Parathyroid adenoma (tissue), 2 donors: ENCODE measurements at regions not wholly inside any gene's neighbourhood (a gene's known extent, or its start where the extent isn't known, plus 50 kb on each side); places are given as distances from the start of the nearest gene placed in this dataset.

ENCODE experiments used
- H2AFZ ChIP-seq: fragments of 300-600 bp; sonication (generic); one replicate; pipeline ENCODE4 v1.7.0; 2017; ENCODE audit warnings: antibody characterized with exemption, mild to moderate bottlenecking
- H3K27ac ChIP-seq: fragments of 300-600 bp; sonication (generic); one replicate; pipeline ENCODE4 v1.7.0; 2017
- H3K27me3 ChIP-seq: fragments of 300-600 bp; sonication (generic); one replicate; pipeline ENCODE4 v1.7.0; 2017; ENCODE audit warnings: low read length; ENCODE audit not compliant: control insufficient read depth, insufficient read depth
- H3K36me3 ChIP-seq: fragments of 300-600 bp; sonication (generic); one replicate; pipeline ENCODE4 v1.7.0; 2017; ENCODE audit warnings: low read length; ENCODE audit not compliant: control insufficient read depth, insufficient read depth
- H3K4me1 ChIP-seq: fragments of 300-600 bp; sonication (generic); one replicate; pipeline ENCODE4 v1.7.0; 2017; ENCODE audit warnings: control low read depth
- H3K4me2 ChIP-seq: fragments of 300-600 bp; sonication (generic); one replicate; pipeline ENCODE4 v1.7.0; 2017; ENCODE audit warnings: low read length
- H3K4me3 ChIP-seq: fragments of 300-600 bp; sonication (generic); one replicate; pipeline ENCODE4 v1.7.0; 2017; ENCODE audit warnings: low read depth, low read length
- H3K79me2 ChIP-seq: fragments of 300-600 bp; sonication (generic); one replicate; pipeline ENCODE4 v1.7.0; 2017; ENCODE audit warnings: control low read depth
- H3K9ac ChIP-seq: fragments of 300-600 bp; sonication (generic); one replicate; pipeline ENCODE4 v1.7.0; 2017; ENCODE audit warnings: mild to moderate bottlenecking
- H3K9me3 ChIP-seq: fragments of 300-600 bp; sonication (generic); one replicate; pipeline ENCODE4 v1.7.0; 2017; ENCODE audit warnings: low read length; ENCODE audit not compliant: control insufficient read depth
- CTCF ChIP-seq: fragments of 300-600 bp; sonication (generic); IDR thresholded peaks from one replicate; pipeline ENCODE4 v1.7.0; 2017; ENCODE audit warnings: antibody characterized with exemption, mild to moderate bottlenecking
- donor health status: primary hyperparathyroidism.

GRCh38 chr7:153385502-153385901 is 626.0 kb downstream of the ACTR3B start:
- Histone ChIP-seq H3K79me2 (no peaks in the 10 kb centered on the region), H3K27ac (no peak overlapping the region), H3K9me3 (no peaks in the 10 kb centered on the region), H3K4me3 (no peak overlapping the region), H3K4me2 (no peak overlapping the region), H3K36me3 (no peaks in the 10 kb centered on the region), H3K9ac (no peak overlapping the region), H3K27me3 (no peaks in the 10 kb centered on the region), H3K4me1 (no peaks in the 10 kb centered on the region), H2AFZ (no peak overlapping the region)
- no peak for TF ChIP-seq CTCF

- no peak for TF ChIP-seq CTCF
- Histone ChIP-seq H3K4me2 (no peak overlapping the region), H3K27me3 (no peaks in the 10 kb centered on the region), H3K27ac (no peak overlapping the region), H3K9ac (no peak overlapping the region), H3K4me1 (no peaks in the 10 kb centered on the region), H3K9me3 (no peaks in the 10 kb centered on the region), H2AFZ (no peak overlapping the region), H3K36me3 (no peaks in the 10 kb centered on the region), H3K79me2 (no peaks in the 10 kb centered on the region), H3K4me3 (no peak overlapping the region)
Observed at GRCh38 chr7:153386556-153386955, 627.0 kb downstream of the ACTR3B start.

- H3K36me3 ChIP-seq, result no peaks in the 10 kb centered on the region
- no peaks in the 10 kb centered on the region for H3K27me3 ChIP-seq
- no peaks in the 10 kb centered on the region for H3K79me2 ChIP-seq
- TF ChIP-seq CTCF, result no peak
- no peaks in the 10 kb centered on the region for H3K9me3 ChIP-seq
- no peak overlapping the region for H3K4me3 ChIP-seq
- no peak overlapping the region for H2AFZ ChIP-seq
- H3K4me2 ChIP-seq, result no peak overlapping the region
- no peak overlapping the region for H3K9ac ChIP-seq
- no peaks in the 10 kb centered on the region for H3K4me1 ChIP-seq
- H3K27ac ChIP-seq, result no peak overlapping the region
Observed at GRCh38 chr7:153388611-153389010, 629.1 kb downstream of the ACTR3B start.

- no peaks in the 10 kb centered on the region for H3K36me3 ChIP-seq
- H3K9ac ChIP-seq, result no peak overlapping the region
- TF ChIP-seq CTCF, result no peak
- no peaks in the 10 kb centered on the region for H3K4me1 ChIP-seq
- H3K79me2 ChIP-seq, result no peaks in the 10 kb centered on the region
- H3K27me3 ChIP-seq, result no peaks in the 10 kb centered on the region
- no peak overlapping the region for H3K27ac ChIP-seq
- H3K4me2 ChIP-seq, result no peak overlapping the region
- H3K4me3 ChIP-seq, result no peak overlapping the region
- no peaks in the 10 kb centered on the region for H3K9me3 ChIP-seq
- H2AFZ ChIP-seq, result no peak overlapping the region
Observed at GRCh38 chr7:153389261-153389660, 629.7 kb downstream of the ACTR3B start.

GRCh38 chr7:153390955-153391354 is 631.4 kb downstream of the ACTR3B start:
- no peaks in the 10 kb centered on the region for H3K36me3 ChIP-seq
- H3K79me2 ChIP-seq, result no peaks in the 10 kb centered on the region
- no peaks in the 10 kb centered on the region for H3K4me1 ChIP-seq
- H3K4me2 ChIP-seq, result no peak overlapping the region
- H3K9me3 ChIP-seq, result no peaks in the 10 kb centered on the region
- no peak overlapping the region for H3K9ac ChIP-seq
- no peaks in the 10 kb centered on the region for H3K27me3 ChIP-seq
- no peak overlapping the region for H2AFZ ChIP-seq
- H3K4me3 ChIP-seq, result no peak overlapping the region
- no peak for TF ChIP-seq CTCF
- H3K27ac ChIP-seq, result no peak overlapping the region
